SW 1271 (cell line): ENCODE measurements at regions not wholly inside any gene's neighbourhood (a gene's known extent, or its start where the extent isn't known, plus 50 kb on each side); places are given as distances from the start of the nearest gene placed in this dataset.
A peak's percentile ranks its signal among the peaks of the same experiment; 100 is the strongest.

Source experiments
- DNase-seq, 2 experiments: peaks; one replicate each; lab custom pipeline; 2025; lab: John Stamatoyannopoulos, UW

- no peak for DNase-seq
These were observed 51.3 kb downstream of the GADD45G start for GRCh38 chr9:89655990-89656657.

DNA sequence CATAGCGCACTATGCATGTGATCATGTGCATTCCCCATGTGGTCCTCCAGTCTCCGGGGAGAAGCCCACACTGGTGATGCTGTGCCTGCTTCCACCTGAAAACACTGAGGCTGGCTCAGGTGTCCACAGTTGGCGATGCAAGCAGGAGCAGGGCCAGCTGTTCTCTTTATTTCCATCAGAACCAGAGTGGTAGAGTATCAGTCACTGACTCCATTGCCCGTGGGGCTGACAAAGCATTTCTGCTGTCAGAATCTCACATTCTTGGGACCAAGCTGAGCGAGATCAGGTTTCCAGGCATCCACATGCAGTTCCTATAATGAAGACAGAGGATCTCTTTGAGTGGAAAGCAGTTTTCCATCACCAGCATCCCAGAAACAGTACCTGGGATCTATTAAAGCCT, 52.5 kb downstream of the GADD45G start:
- DNase-seq, result no peak

DNA sequence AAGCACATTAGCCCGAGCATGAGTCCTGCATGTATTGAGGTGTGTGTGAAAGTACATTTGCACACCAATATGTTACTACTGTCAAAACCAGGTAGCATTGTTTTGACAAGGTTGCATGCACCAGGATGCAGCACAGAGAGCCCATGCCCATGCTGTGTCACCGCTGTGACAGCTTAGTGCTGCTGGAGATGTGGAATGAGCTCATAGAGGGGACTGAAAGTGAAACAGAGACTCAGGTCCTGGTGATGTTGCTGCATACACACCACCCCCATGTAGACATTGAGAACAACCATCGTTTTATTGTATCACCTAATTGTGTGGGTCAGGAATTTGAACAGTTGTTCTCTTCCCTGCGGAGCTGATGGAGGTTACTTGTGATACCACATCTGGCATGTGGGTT, 53.0 kb downstream of the GADD45G start:
- no peak for DNase-seq

GRCh38 chr9:89658401-89658800, 53.6 kb downstream of the GADD45G start:
- DNase-seq, result no peak

- no peak for DNase-seq
These were observed 54.1 kb downstream of the GADD45G start for GRCh38 chr9:89658931-89659330.

DNA sequence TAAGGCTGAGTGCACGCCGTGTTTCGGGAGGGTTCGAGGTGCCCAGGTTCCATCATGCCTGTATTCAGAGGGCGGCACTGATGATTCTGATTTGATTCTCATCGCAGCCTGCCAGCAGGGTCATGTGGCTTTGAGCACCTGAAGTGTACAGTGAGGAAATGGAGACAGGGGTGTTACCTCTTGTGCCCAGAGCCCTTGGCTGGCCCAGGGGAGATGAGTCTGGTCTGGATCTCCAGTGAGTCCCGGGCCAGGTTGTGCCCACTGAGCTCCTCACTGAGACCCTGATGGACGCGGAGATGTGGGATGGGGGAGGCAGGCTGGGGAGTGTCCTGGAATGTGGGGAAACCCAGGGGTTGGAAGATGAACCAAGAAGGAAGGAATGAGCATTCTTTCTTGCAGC, 54.7 kb downstream of the GADD45G start:
- no peak for DNase-seq

- DNase-seq, result no peak
These were observed 55.3 kb downstream of the GADD45G start for GRCh38 chr9:89659891-89660685.

DNA sequence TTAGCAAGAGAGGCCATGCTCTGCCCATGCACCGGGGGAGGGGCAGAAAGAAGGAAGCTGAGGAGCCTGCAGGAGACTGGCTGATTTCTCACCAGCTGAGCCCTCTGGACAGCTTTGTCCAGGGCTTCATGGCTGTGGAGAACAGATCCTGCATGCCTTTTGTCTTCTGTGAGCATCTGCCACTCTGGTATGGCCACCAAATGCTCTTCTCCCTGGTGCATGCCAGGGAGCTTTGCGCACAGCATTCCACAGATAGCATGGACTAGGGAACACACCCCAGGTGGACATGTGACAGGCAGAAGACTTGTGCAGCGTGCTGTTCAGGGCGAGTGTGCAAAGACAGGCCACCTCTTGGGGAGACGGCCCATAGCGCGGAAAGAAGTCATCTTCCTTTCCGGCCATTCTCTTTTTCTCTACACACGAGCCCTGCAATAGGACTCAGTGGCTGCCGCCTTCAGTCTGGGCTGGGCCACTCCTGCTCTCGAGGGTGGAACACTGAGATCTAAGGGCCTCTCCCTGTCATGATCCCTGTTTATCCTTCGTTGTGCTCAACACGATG, 56.7 kb downstream of the GADD45G start:
- no peak for DNase-seq

DNA sequence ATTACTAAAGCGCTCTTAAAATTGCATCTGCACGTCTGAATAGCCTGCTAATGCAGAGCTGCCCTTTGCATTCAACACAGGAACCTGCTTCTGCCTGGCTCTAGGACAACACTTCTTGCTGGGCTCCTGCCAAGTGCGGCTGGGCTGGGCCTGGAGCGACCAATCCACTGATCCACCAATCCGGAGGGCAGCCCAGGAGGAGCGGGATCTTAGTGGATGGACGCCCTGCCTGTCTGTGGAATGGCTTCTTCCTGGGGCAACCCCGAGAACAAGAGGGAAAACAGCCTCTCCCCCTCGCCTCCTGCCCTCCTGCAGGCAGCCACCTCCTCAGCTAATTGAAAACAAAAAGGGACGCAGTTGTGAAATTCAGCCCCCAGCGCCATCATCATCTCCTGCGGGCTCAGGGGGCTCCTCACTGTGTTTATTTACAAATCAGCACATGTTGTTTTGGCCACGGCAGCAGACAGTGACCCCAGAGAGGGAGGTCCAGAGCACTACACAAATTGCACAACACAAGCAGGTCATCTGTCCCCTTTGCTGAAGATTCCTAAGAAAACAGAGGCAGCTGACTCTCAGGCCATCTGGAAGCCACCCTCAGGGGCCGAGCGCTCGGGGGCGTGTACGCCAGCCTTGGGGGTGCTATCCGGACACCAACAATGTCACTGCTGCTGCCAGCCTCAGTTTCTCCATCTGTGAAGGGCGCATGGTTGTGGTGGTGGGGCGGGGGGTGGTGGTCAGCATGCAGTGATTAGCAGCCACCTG, 57.3 kb downstream of the GADD45G start:
- DNase-seq, result peak in 1 of 2 experiments; percentile 7

GRCh38 chr9:89662718-89663613, 58.2 kb downstream of the GADD45G start:
- no peak for DNase-seq

- DNase-seq, result no peak
These were observed 58.8 kb downstream of the GADD45G start for GRCh38 chr9:89663614-89663970.

GRCh38 chr9:89664010-89664409, 59.2 kb downstream of the GADD45G start:
- DNase-seq, result no peak

DNA sequence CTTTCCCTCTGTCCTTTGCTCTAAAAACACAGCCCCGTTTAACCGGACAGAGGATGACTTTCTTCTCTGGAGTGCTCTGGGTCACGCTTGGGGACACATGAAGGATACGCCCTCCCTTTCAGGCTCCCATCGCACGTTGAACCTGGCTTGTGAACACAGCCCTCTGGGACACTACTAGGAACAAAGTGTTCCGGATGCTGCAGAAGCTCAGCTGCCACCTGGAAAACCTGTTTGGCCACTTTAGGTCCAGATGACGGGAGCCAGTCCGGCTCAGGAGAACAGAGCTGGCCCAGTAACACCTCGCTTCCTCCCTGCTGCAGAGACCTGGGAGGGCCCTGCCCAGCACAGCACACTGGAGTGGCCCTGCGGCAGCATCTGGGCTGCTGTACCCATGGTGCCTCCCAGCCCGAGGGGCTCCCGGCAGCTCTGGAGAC, 60.1 kb downstream of the GADD45G start:
- no peak for DNase-seq

DNA sequence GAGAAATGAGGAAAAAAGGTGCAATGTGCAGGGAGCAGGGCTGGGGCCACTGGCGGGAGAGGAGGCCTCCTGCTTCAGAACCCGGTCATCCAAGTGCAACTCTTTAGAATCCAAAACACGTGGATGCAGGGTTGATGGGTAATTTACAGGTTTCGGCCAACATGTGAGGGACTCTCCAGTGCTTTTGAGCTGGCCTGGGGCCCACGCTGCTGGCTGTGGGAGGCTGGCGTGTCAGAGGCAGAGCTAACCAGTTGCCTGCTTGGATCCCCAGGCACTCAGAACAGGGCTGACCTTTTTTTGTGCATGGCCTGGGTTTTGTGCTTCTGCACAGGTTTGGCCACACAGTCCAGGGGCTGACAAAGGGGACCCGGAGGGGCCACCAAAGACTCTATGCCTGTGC, 61.6 kb downstream of the GADD45G start:
- no peak for DNase-seq

DNA sequence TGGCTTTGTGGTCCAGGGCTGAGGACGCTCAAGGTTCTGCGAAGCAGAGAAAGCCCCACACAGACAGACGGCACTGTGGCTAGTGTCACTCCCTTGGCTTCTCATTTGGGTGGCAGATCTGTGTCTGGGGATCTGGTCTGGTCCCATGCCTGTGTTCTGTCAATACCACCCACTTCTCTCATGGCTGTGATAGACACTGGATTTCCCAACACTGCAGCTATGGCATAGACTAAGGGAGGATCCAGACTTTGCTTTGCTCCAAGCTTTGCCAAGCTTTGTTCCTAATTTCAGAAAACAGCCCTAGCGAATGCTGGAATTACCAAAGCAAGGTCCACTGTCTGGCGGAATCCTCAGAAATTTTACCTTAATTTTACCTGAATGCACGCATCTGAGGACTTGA, 62.1 kb downstream of the GADD45G start:
- no peak for DNase-seq

- no peak for DNase-seq
These were observed 62.9 kb downstream of the GADD45G start for GRCh38 chr9:89667726-89668125.

DNA sequence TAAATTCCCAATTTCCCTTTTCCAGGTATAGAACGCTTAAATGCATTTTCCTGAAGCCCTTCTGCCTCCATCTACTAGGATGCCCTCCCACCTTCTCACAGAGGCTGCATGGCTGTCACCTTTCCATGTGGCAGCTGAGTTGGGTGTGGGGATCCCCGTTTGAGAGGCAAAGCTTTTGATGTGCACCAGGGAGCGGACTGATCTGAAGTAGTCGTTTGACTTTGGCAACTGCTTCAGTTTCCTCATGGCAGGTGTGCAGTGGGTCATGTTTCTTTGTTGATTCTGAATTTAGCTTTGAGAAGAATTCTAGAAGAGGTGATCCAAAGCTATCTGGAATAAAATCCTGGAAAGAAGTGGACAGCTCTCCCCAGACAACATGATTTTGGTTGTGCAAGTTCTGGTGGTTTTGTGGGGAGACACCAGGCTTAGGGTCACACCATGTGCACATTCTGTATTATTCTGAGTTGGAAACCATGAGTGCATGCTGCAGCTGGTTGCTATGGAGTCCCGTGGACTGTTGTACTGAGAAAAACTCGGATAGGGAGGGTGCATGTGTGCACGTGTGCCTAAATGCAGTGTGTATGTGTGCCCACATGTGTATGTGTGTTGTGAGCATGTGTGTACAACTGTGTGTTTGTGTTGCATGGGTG, 63.5 kb downstream of the GADD45G start:
- no peak for DNase-seq

DNA sequence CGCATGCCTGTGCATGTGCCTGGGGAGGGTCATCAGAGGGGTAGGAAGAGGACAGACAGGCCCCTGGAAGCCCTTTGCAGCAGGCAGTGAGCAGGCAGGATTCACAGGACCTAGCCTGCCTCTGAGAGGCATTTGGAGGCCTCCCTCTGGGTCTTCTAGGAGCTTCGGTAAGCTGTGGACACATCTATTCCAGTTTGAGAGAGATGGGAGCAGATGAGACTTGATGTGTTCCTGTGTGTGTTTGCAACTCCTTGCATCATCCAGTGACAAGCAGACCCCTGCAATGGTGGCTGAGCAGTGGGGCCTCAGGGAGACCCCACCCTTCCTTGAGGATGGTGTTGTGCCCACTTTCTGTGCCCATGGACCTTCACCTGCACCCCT, 64.0 kb downstream of the GADD45G start:
- no peak for DNase-seq

DNA sequence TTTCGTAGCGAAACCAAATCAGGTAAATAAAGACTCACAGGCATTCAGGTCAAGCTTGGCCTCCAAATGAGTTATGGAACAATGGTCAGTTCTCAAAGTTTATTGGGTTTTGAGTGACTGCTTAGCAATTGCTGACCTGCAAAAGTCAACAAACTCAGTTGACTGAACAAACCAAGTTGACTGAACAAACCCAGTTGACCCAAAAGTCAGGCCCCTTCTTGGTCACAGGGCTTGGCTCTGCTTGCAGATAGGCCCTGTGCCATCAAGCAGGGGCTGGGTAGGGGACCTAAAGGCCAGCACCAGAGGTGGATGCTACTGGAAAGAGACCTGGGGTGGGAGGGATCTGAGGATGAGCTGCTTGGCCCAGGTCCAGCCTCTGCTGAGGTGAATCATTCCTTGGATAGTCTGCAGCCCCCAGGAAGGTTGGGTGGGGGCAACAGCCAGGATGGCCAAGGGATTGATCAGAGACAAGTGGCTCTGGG, 64.6 kb downstream of the GADD45G start:
- DNase-seq, result no peak

GRCh38 chr9:89670114-89670513, 65.3 kb downstream of the GADD45G start:
- DNase-seq, result no peak
